ENCODE measurements at regions not wholly inside any gene's neighbourhood (a gene's known extent, or its start where the extent isn't known, plus 50 kb on each side); places are given as distances from the start of the nearest gene placed in this dataset.

DNA sequence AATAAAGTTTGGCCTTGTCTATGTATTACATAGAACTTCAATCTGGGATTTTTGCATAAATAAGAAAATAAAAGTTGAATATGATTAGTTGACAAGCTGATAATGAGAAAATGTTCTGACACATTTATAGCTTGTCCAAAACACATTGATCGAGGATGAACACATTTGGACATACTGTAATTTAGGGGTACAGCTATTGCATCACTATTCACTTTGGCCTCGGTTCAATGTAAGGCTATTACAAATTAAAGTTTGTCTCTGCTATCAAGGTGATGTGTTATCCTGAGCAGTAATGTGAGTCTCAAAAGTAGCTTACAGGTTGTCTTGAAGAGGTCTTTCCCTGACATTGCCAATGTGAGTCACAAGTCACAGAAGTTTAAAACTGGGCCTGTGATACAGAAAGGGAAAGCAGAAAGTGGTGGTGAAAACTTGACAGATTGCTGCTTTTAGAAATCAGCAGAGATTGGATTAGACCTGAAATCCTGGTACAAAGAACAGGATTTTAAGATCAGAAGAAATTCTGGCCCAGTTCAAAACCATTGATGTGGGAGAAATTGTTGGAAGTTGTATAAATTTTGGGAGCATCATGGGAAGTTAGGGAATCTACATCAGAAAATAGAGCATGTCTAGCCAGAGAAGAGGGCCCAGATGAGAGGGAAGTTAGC is 674.1 kb downstream of the NYAP2 start:
- no peak for DNase-seq

DNA sequence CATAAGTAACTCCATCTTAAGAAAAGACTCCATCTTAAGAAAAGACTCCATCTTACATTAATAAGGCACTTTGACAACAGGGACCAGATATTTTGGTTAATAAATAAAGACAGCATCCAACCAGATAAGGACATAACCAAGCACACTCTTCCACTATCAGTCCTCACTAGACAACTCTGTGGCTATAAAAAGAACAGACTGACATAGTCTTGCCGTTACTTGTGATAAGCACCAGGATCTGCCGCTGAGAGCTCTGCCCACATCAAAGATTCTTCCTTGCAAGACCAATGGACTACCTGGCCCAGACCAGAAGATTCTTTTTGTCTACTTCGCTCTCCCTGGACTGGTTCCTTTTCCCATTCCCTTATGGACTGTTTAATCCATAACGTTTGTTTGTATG is 667.4 kb downstream of the NYAP2 start:
- DNase-seq, result no peak

DNA sequence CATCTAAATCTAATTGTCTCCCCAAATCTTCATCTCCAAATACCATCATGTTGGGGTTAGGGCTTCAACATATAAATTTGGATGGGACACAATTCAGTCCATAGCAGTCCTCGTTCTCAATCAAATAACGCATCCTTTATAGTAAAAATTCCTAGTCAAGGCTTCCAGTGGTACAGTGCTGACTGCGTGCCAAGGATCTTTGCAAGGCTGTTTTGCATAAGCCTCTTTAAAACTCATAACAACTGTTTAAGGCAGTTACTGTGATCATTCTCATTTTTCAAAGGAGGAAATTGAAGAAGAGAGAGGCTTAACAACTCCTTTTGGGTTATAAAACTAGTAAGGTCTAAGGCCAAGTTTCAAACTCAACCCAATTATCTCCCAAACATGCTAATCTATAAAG is 666.9 kb downstream of the NYAP2 start:
- no peak for DNase-seq

DNA sequence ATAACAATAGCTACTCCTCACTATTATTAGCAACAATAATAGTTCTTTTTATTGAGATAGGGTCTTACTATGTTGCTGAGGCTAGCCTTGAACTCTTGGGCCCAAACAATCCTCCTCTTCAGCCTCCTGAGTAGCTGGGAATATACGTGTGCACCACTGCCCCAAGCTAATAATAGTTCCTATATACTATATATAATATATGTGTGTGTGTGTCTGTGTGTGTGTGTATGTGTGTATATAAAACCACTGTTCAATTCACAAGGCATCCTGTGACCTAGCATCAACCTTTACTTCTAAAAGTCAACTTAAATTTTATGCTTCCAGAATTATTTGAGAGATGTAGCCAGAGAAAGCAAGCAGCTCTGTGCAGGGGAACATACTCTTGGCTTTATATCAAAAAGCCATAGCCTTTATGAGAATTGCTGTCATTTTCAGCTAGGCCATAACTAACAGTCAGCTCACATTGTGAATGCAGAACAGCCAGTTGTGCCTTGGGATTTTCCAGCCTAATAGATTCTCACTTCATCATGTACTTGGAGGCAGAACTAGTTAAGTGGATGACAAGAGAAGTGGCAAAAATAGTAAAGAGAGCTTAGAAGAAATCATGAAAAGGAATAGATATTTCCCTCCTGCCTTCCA is 665.5 kb downstream of the NYAP2 start:
- DNase-seq, result no peak

DNA sequence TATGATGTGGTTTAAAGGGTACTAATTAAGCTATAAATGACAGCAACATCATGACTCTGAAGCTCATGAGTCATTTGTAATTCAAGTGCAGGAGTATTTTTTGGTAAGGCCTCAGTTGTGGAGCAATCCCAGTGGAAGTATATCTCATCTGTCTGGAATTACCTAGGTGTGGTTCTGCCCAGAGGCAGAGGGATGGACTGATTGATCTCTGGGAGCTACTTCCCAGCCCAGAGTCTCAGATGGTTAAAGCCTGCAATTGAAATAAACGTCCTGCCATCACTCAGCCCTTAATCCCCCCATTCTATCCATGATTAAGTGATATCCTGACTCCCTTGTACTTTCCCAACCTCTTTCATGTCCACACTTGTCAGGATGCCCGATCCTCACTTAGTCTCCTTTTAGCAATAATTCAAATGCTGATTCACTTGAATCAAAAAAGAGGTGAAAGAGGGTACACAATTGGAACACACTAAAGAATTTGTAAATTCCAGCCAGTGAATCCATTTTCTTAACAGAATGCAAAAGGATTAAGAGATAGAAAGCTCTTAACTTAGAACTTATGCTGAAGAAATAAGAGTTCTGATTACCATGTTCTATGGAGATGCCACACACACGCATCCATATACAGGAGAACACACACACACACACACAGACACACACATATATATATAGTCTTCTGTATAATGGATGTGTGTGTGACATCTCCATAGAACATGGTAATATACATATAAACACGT is 664.4 kb downstream of the NYAP2 start:
- DNase-seq, result no peak

DNA sequence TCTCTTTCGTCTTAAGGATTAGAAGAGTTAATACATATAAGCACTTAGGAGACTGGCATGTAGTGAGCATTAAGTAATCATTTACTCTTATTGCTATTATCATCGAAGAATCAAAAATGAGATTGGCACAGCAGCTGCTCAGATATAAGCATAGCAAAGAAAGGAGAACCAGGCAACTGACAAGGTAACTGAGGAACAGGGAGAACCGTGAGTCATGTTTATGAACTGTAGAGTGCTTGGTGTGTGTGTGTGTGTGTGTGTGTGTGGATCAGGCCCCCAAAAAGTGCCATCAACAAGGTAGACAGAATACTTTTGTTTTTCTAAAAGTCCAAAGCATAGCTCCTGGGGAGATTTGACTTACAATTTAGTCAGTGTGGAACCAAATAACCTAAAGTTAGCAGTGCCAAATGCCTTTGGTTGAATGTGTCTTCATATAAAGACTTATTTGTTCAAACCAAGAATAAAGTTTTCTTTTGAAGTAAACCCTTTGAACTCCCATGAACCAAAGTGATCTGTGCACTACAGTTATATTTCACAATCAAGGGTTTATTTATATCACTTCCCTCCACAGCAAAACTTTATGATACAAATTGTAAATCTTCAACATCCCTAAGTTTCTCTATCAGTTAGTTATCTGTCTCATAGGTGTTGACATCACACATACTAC is 660.6 kb downstream of the NYAP2 start:
- DNase-seq, result no peak

DNA sequence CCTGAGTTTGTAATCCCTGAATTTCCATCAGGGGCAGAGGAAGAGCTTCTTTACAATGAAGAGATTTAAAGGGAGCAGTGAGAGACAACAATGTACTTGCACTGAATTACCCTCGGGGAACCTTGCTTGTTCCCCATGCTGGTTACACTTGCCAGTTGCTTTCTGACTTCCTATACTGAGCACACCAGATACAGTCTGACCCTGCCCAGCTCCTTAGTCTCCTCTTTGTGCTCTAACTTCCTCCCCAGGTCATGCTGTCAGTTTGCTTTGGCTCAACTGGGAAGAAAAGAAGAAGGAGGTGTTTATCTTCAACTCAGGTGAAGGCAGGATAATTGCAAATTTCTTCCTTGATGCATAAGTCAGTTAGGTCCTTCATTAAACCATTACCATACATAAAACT is 658.4 kb downstream of the NYAP2 start:
- DNase-seq, result no peak

DNA sequence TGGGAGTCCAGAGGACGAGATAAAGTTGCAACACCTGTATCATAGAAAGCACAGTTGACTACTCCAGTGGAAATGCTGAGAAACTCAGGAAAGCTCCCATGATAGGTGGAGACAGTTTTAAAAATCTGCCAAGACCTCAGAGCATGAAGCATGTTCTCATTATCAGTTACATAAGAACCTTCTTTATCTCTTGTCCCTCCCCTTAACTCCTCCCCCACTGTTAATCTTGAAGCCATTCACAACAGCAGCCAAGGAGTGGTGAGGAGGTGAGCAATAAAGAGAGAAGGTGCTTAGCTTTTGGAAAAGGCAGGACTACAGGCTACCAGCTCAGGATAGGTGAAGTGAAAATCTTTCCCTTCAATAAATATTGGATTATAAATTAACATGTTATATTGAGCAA is 657.9 kb downstream of the NYAP2 start:
- no peak for DNase-seq

DNA sequence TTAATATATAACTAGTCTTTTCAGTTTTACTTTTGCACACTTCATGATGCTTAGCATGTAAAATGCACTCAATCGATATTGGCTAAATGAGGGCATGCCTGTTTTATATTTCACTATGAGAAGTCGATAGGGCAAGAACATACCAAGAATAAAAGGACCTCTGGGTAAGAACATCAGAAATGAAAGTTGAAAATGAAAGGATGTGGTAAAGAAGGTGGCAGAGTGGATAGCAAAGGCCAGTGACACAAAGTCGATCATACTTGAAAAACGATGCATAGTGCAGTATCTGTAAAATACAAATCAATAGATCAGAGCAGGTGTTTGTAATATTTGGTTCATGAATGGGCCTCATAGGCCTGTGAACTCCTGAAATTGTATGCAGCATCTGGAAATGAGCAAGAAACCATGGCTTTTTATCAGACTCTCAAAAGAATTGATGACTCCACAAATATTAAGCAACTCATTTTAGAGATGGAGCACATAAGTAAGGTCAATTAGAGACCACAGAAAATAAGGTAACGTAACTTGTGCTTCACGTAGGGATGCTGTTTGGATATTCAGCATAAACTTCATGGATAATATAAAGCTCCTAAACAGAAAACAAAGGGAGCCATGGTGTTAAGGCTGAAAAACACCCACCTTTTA is 653.4 kb downstream of the NYAP2 start:
- DNase-seq, result no peak

DNA sequence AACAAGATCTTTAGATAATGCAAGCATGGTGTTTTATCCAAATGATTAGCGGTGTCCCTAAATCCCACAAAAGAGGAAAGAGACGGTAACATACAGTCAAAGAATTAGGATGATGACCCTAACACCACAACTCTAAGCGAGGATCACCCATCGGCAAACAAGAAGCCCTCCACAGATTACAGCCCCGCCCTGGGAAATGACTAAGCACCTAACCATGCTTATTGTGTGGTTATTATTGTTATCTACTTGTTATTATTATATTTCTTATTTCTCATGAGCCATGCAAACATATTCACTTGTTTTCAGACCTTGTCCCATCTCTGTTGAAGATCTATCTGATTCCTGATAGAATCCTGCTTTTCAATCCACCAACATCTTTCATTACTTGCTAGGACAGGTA is 651.3 kb downstream of the NYAP2 start:
- DNase-seq, result no peak

DNA sequence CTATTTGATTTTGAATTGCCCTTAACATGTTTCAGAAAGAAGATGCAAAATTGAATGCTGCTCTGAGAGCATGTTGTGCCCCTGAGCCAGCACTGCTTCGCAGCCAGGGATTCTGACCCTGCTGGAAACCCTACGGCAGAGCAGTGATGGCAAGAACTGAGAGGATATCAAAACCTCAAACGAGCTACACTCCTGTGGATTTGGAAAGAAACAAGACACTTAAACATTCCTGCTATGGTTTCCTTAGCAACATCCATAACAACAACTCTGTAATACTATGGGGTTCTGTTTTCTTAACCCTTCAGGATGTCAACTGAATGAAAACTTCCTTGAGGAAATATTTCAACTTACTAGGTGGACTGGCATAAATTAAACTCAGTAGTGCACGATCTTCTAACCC is 649.1 kb downstream of the NYAP2 start:
- DNase-seq, result no peak

DNA sequence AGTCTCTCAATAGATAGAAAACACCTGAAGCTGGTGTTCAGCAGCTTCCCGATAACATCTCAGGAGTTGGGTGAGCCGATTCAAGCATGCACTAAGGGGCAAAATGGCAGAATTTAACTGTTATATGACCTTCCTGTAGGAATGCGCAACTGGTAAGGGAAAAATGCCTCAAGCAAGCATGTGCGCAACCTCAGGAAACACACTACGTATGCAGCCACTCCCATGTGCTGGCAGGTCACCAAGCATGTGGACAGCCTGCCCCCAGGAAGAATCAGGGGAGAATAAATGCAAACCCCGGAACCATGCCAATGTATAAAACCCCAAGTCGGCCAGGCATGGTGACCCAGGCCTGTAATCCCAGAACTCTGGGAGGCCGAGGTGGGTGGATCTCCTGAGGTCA is 645.6 kb downstream of the NYAP2 start:
- no peak for DNase-seq

DNA sequence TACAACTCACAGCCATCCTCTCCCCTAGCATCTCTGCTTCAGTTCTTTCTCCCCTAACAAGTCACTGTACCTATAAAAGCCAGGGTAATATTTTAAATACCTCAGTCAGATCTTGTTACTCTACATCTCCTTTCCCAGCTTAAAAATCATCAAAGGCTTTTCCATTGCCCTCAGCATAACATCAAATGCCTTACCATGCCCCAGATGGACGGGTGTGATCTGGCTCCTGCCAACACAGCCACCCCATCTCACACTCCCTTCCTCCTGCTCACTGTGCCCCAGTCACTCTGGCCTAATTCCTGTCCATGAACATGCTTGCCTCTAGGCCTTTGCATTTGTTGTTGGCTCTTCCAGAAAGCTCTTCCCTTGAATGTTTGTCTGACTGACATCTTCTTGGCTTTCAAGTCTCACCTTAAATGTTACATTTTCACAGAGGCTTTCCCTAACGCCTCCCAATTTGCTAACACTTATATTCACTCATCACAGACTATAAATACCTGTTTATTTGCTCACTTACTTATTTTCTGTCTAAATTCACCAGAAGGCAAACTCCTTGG is 640.9 kb downstream of the NYAP2 start:
- no peak for DNase-seq

DNA sequence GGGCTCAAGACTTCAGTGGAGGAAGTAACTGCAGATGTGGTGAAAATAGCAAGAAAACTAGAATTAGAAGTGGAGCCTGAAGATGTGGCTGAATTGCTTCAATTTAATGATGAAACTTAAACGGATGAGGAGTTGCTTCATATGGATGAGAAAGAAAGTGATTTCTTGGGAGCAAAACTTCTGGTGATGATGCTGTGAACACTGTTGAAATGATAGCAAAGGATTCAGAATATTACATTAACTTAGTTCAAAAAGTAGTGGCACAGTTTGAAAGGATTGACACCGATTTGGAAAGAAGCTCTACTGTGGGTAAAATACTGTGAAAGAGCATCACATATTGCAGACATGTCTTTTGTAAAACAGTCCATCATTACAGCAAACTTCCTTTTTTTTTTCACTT is 638.0 kb downstream of the NYAP2 start:
- no peak for DNase-seq

DNA sequence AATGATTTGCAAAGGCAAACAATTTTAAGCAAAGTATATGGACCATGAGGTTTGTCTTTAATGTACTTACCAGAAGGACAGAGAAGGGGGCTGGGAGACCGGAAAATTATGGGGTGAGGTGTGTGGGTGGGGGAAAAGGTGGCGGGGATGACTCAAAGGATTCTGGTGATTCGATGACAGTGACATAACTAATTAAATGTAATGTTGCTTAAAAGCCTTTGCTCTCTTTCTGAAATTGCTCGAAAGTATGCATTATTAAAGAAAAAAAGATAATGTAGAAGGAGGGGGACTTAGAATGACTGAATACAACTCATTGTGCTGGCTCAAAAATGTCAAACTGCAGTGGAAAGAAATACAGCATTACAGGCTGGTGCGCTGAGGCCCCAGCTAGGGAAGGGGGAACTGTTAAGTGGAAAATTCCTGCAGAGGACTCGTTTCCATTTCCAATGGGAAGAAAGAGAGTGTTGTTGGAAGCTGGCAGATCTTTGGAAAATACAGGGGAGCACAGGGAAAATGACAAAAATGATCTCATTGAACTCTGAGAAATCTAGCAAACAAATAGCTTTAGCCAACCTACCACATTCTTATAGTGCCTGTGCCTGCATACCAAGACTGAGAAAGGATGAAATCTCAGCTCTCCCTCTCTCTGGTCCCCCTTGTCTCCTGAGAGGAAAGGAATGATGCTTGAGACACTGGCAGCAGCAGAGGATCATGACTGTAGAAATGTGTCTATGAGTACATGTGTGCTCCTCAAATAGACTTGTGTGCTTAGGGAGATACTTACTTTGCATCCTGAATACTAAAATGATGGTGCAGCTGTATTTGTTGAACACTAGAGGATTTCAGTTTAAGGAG is 632.4 kb downstream of the NYAP2 start:
- DNase-seq, result no peak

DNA sequence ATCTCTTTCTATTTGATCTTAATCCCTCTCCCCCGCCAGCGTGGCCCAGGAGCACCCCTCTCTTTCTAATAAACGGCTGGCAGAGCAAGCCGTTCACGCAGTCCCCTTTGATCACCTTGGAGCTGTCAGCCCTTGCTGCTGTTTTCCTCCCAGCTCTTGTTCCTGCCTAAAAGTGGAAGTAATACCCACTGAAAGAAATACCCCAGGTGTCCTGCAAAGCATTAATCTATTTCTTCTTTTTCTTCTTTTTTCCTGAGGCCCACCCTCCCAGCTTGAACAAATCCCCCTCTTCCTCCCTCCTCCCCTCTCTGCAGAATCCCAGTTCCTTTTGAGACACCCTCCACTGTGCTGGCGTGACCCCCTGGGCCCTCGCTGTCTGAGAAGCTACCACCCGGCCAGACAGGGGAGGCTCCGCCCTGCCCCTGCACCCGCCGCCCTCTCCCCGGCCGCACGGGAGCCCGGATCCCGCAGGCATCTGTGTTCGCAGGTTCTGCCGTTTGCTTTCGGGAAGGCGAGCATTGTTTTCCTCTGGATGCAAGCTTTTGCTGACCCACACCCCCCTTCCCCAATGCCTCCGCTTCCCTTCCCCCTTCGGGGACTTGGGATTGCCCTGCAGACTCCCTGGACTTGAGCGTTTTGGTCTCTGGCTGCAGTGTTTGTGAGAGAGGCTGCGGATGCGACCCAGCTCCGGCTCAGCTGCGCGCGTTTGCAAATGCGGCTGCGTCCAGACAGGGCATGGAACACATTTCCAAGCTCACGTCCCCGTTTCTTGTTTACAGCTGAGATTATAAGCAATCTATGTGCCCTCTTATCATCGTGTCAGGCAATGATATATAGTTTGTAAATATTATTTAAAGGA is 631.5 kb downstream of the NYAP2 start:
- DNase-seq, result no peak

DNA sequence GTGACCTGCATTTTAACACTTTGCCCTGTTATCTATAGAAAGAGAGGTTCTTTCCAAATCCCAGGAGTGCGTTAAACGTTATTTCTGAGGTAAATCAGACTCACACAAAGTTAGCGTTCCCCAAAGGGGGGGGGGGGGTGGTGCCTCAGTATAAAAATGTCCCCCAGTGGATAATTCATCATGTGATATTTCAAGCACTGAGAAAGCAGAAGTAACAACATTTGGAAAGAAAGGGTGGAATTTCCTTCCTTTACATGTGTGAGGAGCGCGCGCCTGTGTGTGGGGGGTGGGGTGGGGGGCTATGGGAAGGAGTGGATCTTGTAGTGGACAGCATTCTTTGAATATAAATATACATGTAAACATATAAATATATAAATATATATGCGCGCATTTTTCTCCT is 630.9 kb downstream of the NYAP2 start:
- no peak for DNase-seq

DNA sequence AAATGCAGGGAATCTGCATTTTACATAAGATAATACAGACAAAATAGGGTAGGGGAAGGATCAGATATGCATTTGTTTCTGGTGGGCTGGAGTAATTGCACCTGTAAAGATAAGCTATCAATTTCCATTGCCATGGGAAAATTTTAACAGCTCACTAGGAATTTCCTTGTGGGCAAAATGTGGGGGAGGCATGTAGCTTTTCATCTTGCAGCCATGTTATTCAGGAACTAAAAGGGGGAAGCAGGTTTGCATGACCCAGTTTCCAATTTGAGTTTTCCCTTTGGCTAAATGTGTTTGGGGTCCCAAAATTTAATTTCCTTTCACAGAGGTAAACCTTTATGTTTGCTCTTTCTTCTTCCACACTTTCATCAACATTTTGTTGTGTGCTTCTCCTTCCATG is 624.4 kb downstream of the NYAP2 start:
- no peak for DNase-seq

DNA sequence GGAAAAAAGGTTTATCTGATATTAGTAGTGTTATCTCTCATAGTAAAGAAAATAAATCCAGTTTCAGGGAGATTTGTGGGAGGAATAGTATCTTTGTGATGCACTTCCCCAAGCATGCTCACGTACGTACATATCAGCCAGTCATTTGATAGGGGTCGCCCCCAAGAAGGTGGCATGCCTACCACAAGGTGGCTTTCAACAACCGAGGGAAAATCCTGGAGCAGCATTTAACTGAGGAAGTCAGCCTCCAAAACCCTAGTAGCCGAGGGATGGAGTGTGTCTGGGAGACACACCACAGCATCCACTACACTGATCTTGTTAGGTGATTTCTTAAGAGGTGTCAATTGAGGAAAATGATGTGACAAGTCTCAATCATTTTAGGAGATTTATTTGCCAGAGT is 623.9 kb downstream of the NYAP2 start:
- DNase-seq, result no peak

DNA sequence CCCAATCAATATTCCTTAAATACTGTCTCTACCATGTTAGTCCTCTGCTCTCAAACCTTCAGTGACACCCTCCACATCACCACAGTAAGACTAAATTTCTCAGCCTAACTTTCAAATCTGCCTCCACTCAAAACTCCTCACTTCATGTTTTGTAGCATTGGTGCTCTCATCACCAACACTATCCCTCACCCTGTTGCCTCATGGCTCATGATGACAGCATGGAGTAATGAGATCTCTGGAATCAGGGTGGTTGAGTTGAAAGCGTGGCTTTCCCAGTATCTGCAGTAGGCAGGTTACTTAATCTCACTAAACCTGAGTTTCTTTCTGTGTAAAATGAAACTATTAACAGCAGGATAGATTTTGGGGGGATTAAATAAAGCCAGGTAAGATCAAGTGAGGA is 621.4 kb downstream of the NYAP2 start:
- DNase-seq, result no peak

DNA sequence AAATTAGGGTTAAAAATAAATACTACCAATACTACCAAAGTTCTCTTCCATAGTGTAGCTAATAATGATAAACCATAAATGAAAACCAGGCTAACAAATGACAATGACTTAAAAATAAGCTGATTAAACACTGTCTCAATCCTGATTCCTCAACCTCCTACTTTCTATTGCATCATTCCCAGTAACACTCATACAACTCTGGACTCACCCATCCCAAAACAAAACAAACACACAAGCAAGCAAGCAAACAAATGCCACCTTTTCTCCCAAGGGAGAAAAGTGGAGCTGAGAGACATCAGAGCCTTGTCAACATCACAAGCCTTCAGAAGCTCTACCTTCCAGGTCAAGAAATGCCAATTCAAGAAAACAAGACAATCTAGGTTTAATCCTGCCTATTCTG is 620.7 kb downstream of the NYAP2 start:
- no peak for DNase-seq
